Neural cell (in vitro differentiated cells): ENCODE measurements at regions not wholly inside any gene's neighbourhood (a gene's known extent, or its start where the extent isn't known, plus 50 kb on each side); places are given as distances from the start of the nearest gene placed in this dataset.

Experiments
- H2AFZ ChIP-seq: fragments of 200-600, 300-800 bp; sonication (generic), shearing (Covaris generic); 2 replicates; pipeline ENCODE4 v1.6.0; 2014; ENCODE audit warnings: low read depth, mild to moderate bottlenecking, antibody characterized with exemption, low read length, moderate library complexity
- H3F3A ChIP-seq: fragments of 200-600 bp; shearing (Covaris generic); 2 replicates; pipeline ENCODE4 v1.6.1; 2016; ENCODE audit warnings: mild to moderate bottlenecking, moderate library complexity, mixed read lengths, antibody characterized with exemption, low read length; ENCODE audit not compliant: insufficient read depth, poor library complexity, severe bottlenecking
- H3K27ac ChIP-seq: fragments of 200-600, 300-800 bp; sonication (generic), shearing (Covaris generic); 2 replicates; pipeline ENCODE4 v1.5.1; 2014; ENCODE audit warnings: mild to moderate bottlenecking, low read length, moderate library complexity
- H3K27me3 ChIP-seq: fragments of 300-800, 200-600 bp; sonication (generic), shearing (Covaris generic); 2 replicates; pipeline ENCODE4 v1.6.0; 2014; ENCODE audit warnings: mild to moderate bottlenecking, low read depth, low read length, moderate library complexity; ENCODE audit not compliant: insufficient read depth
- H3K36me3 ChIP-seq: fragments of 300-800, 200-600 bp; sonication (generic), shearing (Covaris generic); 2 replicates; pipeline ENCODE4 v1.5.1; 2014; ENCODE audit warnings: mild to moderate bottlenecking, antibody characterized with exemption, low read length, moderate library complexity; ENCODE audit not compliant: insufficient read depth
- H3K4me2 ChIP-seq: fragments of 300-800, 200-600 bp; sonication (generic), shearing (Covaris generic); 2 replicates; pipeline ENCODE4 v1.6.0; 2014; ENCODE audit warnings: mild to moderate bottlenecking, low read length
- H3K4me3 ChIP-seq: fragments of 300-800, 200-600 bp; sonication (generic), shearing (Covaris generic); 2 replicates; pipeline ENCODE4 v1.5.1; 2014; ENCODE audit warnings: mild to moderate bottlenecking, low read length, moderate library complexity
- H3K79me2 ChIP-seq: fragments of 200-600 bp; shearing (Covaris generic); replicated peaks from 2 replicates; pipeline ENCODE4 v1.6.0; 2014; ENCODE audit warnings: mild to moderate bottlenecking, low read length, moderate library complexity; ENCODE audit not compliant: insufficient read depth
- H3K9ac ChIP-seq: fragments of 300-800, 200-600 bp; sonication (generic), shearing (Covaris generic); 2 replicates; pipeline ENCODE4 v1.6.1; 2016; ENCODE audit warnings: mild to moderate bottlenecking, low read length, mixed read lengths
- H3K9me2 ChIP-seq: fragments of 200-600 bp; shearing (Covaris generic); 2 replicates; pipeline ENCODE4 v1.6.1; 2016; ENCODE audit warnings: mild to moderate bottlenecking, low read length, mixed read lengths; ENCODE audit not compliant: insufficient read depth
- H3K9me3 ChIP-seq: fragments of 200-600, 300-800 bp; sonication (generic), shearing (Covaris generic); 2 replicates; pipeline ENCODE4 v1.6.1; 2016; ENCODE audit warnings: mild to moderate bottlenecking, mixed run types, low read length, moderate library complexity, mixed read lengths
- H4K20me1 ChIP-seq: fragments of 200-600 bp; shearing (Covaris generic); 2 replicates; pipeline ENCODE4 v1.6.1; 2016; ENCODE audit warnings: mild to moderate bottlenecking, mixed run types; ENCODE audit not compliant: insufficient read depth
- EP300 ChIP-seq: fragments of 450-650 bp; conservative IDR thresholded peaks from 2 replicates; pipeline ENCODE4 v1.6.1; 2014; ENCODE audit warnings: antibody characterized with exemption, mild to moderate bottlenecking, moderate library complexity; ENCODE audit not compliant: poor library complexity, severe bottlenecking
- EZH2 ChIP-seq: fragments of 200-600, 300-800 bp; shearing (Covaris generic), sonication (generic); IDR thresholded peaks from 2 replicates; pipeline ENCODE4 v1.6.1; 2014; ENCODE audit warnings: antibody characterized with exemption, low read length, borderline replicate concordance, mild to moderate bottlenecking; ENCODE audit not compliant: insufficient read depth, poor library complexity, severe bottlenecking
- MXI1 ChIP-seq: fragments of 450-650 bp; conservative IDR thresholded peaks from 2 replicates; pipeline ENCODE4 v1.6.1; 2014; ENCODE audit warnings: antibody characterized with exemption, mild to moderate bottlenecking; ENCODE audit not compliant: poor library complexity, severe bottlenecking
- POLR2AphosphoS5 ChIP-seq: IDR thresholded peaks from 2 replicates; pipeline ENCODE4 v1.6.1; 2012
- RAD21 ChIP-seq: fragments of 450-650 bp; conservative IDR thresholded peaks from 2 replicates; pipeline ENCODE4 v1.6.1; 2014; ENCODE audit warnings: antibody characterized with exemption, mild to moderate bottlenecking, moderate library complexity
- REST ChIP-seq: IDR thresholded peaks from 2 replicates; pipeline ENCODE4 v1.6.1; 2012; ENCODE audit warnings: borderline replicate concordance
- SMC3 ChIP-seq: fragments of 450-650 bp; conservative IDR thresholded peaks from 2 replicates; pipeline ENCODE4 v1.6.1; 2014; ENCODE audit warnings: antibody characterized with exemption, mild to moderate bottlenecking, moderate library complexity; ENCODE audit not compliant: poor library complexity
- TAF1 ChIP-seq: IDR thresholded peaks from 2 replicates; pipeline ENCODE4 v1.6.1; 2012; ENCODE audit warnings: low read depth
- TF ChIP-seq, protein P1 (sequence below): fragments of 450-650 bp; IDR thresholded peaks from 2 replicates; pipeline ENCODE4 v1.5.1; 2014; ENCODE audit warnings: antibody characterized with exemption, mild to moderate bottlenecking, moderate library complexity; ENCODE audit not compliant: poor library complexity, severe bottlenecking

GRCh38 chr2:18476484-18476883 lies 84.0 kb downstream of the RDH14 start:
- Histone ChIP-seq H3K27ac (no peak overlapping the region), H3K9me2 (no peaks in the 10 kb centered on the region), H3F3A (no peaks in the 10 kb centered on the region), H3K4me2 (no peak overlapping the region), H3K79me2 (no peaks in the 10 kb centered on the region), H3K27me3 (no peaks in the 10 kb centered on the region), H3K9me3 (no peaks in the 10 kb centered on the region), H2AFZ (no peak overlapping the region), H3K36me3 (no peaks in the 10 kb centered on the region), H3K4me3 (no peak overlapping the region), H4K20me1 (no peaks in the 10 kb centered on the region), H3K9ac (no peak overlapping the region)
- TF ChIP-seq, protein P1, sequence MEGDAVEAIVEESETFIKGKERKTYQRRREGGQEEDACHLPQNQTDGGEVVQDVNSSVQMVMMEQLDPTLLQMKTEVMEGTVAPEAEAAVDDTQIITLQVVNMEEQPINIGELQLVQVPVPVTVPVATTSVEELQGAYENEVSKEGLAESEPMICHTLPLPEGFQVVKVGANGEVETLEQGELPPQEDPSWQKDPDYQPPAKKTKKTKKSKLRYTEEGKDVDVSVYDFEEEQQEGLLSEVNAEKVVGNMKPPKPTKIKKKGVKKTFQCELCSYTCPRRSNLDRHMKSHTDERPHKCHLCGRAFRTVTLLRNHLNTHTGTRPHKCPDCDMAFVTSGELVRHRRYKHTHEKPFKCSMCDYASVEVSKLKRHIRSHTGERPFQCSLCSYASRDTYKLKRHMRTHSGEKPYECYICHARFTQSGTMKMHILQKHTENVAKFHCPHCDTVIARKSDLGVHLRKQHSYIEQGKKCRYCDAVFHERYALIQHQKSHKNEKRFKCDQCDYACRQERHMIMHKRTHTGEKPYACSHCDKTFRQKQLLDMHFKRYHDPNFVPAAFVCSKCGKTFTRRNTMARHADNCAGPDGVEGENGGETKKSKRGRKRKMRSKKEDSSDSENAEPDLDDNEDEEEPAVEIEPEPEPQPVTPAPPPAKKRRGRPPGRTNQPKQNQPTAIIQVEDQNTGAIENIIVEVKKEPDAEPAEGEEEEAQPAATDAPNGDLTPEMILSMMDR, result no peak
- TF ChIP-seq EZH2 (no peak), REST (no peak), EP300 (no peak), MXI1 (no peak)

- Histone ChIP-seq H3K27ac (no peak overlapping the region), H3K9me3 (no peaks in the 10 kb centered on the region), H3K4me3 (no peak overlapping the region), H3K4me2 (no peak overlapping the region), H3K36me3 (no peaks in the 10 kb centered on the region), H3K27me3 (no peaks in the 10 kb centered on the region), H3K9me2 (no peaks in the 10 kb centered on the region), H2AFZ (no peak overlapping the region), H3F3A (no peaks in the 10 kb centered on the region), H3K79me2 (no peaks in the 10 kb centered on the region), H3K9ac (no peak overlapping the region), H4K20me1 (no peaks in the 10 kb centered on the region)
- no peak for TF ChIP-seq RAD21
- TF ChIP-seq SMC3, result no peak
- no peak for TF ChIP-seq EP300
- no peak for TF ChIP-seq EZH2
- no peak for TF ChIP-seq TAF1
- TF ChIP-seq REST, result no peak
- TF ChIP-seq, protein P1, result no peak
- no peak for TF ChIP-seq MXI1
- no peak for TF ChIP-seq POLR2AphosphoS5
Measured at GRCh38 chr2:18475884-18476283, 84.6 kb downstream of the RDH14 start.
